Vagina (tissue), 2 donors: ENCODE measurements at regions not wholly inside any gene's neighbourhood (a gene's known extent, or its start where the extent isn't known, plus 50 kb on each side); places are given as distances from the start of the nearest gene placed in this dataset.

Source experiments
- CTCF ChIP-seq, 3 experiments: fragments of 450-650 bp in 2 of 3; fragments of 200-600 bp in 1 of 3; sonication (generic) in 1 of 3; IDR thresholded peaks; one replicate each; pipeline ENCODE4 v1.5.1; 2017 to 2019; ENCODE audit warnings: antibody characterized with exemption in 3 of 3, mild to moderate bottlenecking in 2 of 3, moderate library complexity in 2 of 3
- POLR2A ChIP-seq, 2 donors: fragments of 450-650 bp; IDR thresholded peaks; one replicate each; pipeline ENCODE4 v1.6.1; 2017; ENCODE audit warnings: antibody characterized with exemption in 2 of 2, mild to moderate bottlenecking in 2 of 2, moderate library complexity in 2 of 2

- TF ChIP-seq CTCF (IDR thresholded peaks at IDR 0.05) (no peak), POLR2A (IDR thresholded peaks at IDR 0.05) (no peak)
Observed at GRCh38 chr2:129891341-129892320, 87.8 kb upstream of the RAB6C start.
